Naive thymus-derived CD4-positive, alpha-beta T cell (primary cell): ENCODE measurements at regions not wholly inside any gene's neighbourhood (a gene's known extent, or its start where the extent isn't known, plus 50 kb on each side); places are given as distances from the start of the nearest gene placed in this dataset.

Source experiments
- ATAC-seq: fragments of 150-1000 bp; cut with Tn5 transposase; 2 replicates; pipeline ENCODE4 v1.10.0; 2021; ENCODE audit warnings: mild to moderate bottlenecking, moderate library complexity
- CTCF ChIA-PET: fragments of 350-600 bp; sonication (Branson Sonifier 250); formaldehyde crosslinking; loops from one replicate; lab custom pipeline; 2021; ENCODE audit warnings: antibody characterized with exemption; lab: Charles Lee
- POLR2A ChIA-PET: fragments of 350-600 bp; sonication (Branson Sonifier 250); formaldehyde crosslinking; loops from one replicate; lab custom pipeline; 2021; ENCODE audit warnings: antibody characterized with exemption, inconsistent platforms; lab: Charles Lee
- DNase-seq, 9 donors: peaks; one replicate each; pipeline versions ENCODE4 v3.0.0 to v3.0.0-alpha.2; 2020 to 2022; ENCODE audit warnings: mixed read lengths in 1 of 9
- H3K27ac ChIP-seq: one replicate; pipeline ENCODE4 v1.7.0; 2013; ENCODE audit warnings: mild to moderate bottlenecking, low read depth, low read length, moderate library complexity
- H3K27me3 ChIP-seq, 2 donors: one replicate each; pipeline ENCODE4 v1.7.0; 2013; ENCODE audit warnings: low read length in 2 of 2, mild to moderate bottlenecking in 2 of 2, moderate library complexity in 2 of 2; ENCODE audit not compliant: control insufficient read depth in 2 of 2, insufficient read depth in 2 of 2
- H3K36me3 ChIP-seq, 3 experiments: 1 replicate in 2 of 3; 2 replicates in 1 of 3; pipeline ENCODE4 v1.7.0; 2013; ENCODE audit warnings: low read length in 3 of 3, mild to moderate bottlenecking in 3 of 3, moderate library complexity in 1 of 3; ENCODE audit not compliant: insufficient read depth in 3 of 3, control insufficient read depth in 2 of 3
- H3K4me1 ChIP-seq, 2 donors: one replicate each; pipeline ENCODE4 v1.7.0; 2013; ENCODE audit warnings: low read length in 2 of 2, mild to moderate bottlenecking in 2 of 2, moderate library complexity in 1 of 2; ENCODE audit not compliant: control insufficient read depth in 2 of 2, insufficient read depth in 2 of 2
- H3K4me3 ChIP-seq: 2 replicates; pipeline ENCODE4 v1.7.0; 2013; ENCODE audit warnings: mild to moderate bottlenecking, low read length
- H3K9me3 ChIP-seq, 3 experiments: 1 replicate in 2 of 3; 2 replicates in 1 of 3; pipeline ENCODE4 v1.7.0; 2013; ENCODE audit warnings: low read length in 3 of 3; ENCODE audit not compliant: control insufficient read depth in 2 of 3
- H3K27ac Mint-ChIP-seq, 9 donors: one replicate each; pipeline ENCODE4 v1.8.0; 2020 to 2022; ENCODE audit warnings: mixed read lengths in 9 of 9, mild to moderate bottlenecking in 8 of 9, moderate library complexity in 5 of 9, inconsistent platforms in 2 of 9
- H3K27me3 Mint-ChIP-seq, 5 donors: one replicate each; pipeline ENCODE4 v1.8.0; 2021 to 2022; ENCODE audit warnings: mixed read lengths in 5 of 5, mild to moderate bottlenecking in 1 of 5
- H3K36me3 Mint-ChIP-seq, 5 donors: one replicate each; pipeline ENCODE4 v1.8.0; 2020 to 2022; ENCODE audit warnings: mixed read lengths in 5 of 5, mild to moderate bottlenecking in 3 of 5, inconsistent platforms in 1 of 5
- H3K4me1 Mint-ChIP-seq, 7 donors: one replicate each; pipeline ENCODE4 v1.8.0; 2020 to 2022; ENCODE audit warnings: mixed read lengths in 7 of 7, mild to moderate bottlenecking in 3 of 7, inconsistent platforms in 1 of 7
- H3K4me3 Mint-ChIP-seq, 10 donors: one replicate each; pipeline ENCODE4 v1.8.0; 2020 to 2022; ENCODE audit warnings: mild to moderate bottlenecking in 10 of 10, mixed read lengths in 10 of 10, moderate library complexity in 6 of 10, inconsistent platforms in 2 of 10
- H3K9me3 Mint-ChIP-seq, 11 donors: one replicate each; pipeline ENCODE4 v1.8.0; 2020 to 2022; ENCODE audit warnings: mixed read lengths in 11 of 11, mild to moderate bottlenecking in 4 of 11, inconsistent platforms in 1 of 11, moderate library complexity in 1 of 11
- intact Hi-C, 2 donors: fragments of 100-400 bp; cut with micrococcal nuclease; formaldehyde crosslinking; loops; one replicate each; pipeline ENCODE4 v1.15.1; 2023

GRCh38 chr22:48565901-48566501 is 1261.7 kb downstream of the BRD1 start:
- H3K9me3 ChIP-seq, result peaks cover 0 to 9% (median 0%) of the 10 kb centered on the region in 3 experiments
- intact Hi-C loops, result no loop called here
- CTCF ChIA-PET, result no interaction called here
- H3K4me1 ChIP-seq, result no peaks in the 10 kb centered on the region
- Mint-ChIP-seq H3K36me3 (peaks cover 0 to 10% (median 4%) of the 10 kb centered on the region in 5 donors), H3K4me3 (no peak overlapping the region), H3K9me3 (peaks cover 6 to 18% (median 11%) of the 10 kb centered on the region in 11 donors), H3K27me3 (peaks cover 3 to 34% (median 20%) of the 10 kb centered on the region in 5 donors), H3K27ac (no peak overlapping the region), H3K4me1 (peaks cover 0 to 8% (median 0%) of the 10 kb centered on the region in 7 donors)
- ATAC-seq, result no peak
- DNase-seq, result no peak
- POLR2A ChIA-PET, result no interaction called here
- H3K4me3 ChIP-seq, result no peak overlapping the region
- no peaks in the 10 kb centered on the region for H3K36me3 ChIP-seq
- no peaks in the 10 kb centered on the region for H3K27me3 ChIP-seq
- H3K27ac ChIP-seq, result no peak overlapping the region

- H3K4me3 Mint-ChIP-seq, result no peak overlapping the region
- H3K4me1 Mint-ChIP-seq, result peaks cover 0 to 8% (median 0%) of the 10 kb centered on the region in 7 donors
- POLR2A ChIA-PET, result no interaction called here
- Histone ChIP-seq H3K9me3 (peaks cover 0 to 7% (median 0%) of the 10 kb centered on the region in 3 experiments), H3K4me3 (no peak overlapping the region), H3K36me3 (no peaks in the 10 kb centered on the region), H3K4me1 (no peaks in the 10 kb centered on the region), H3K27ac (no peak overlapping the region), H3K27me3 (no peaks in the 10 kb centered on the region)
- no peak overlapping the region for H3K27ac Mint-ChIP-seq
- peaks cover 3 to 26% (median 12%) of the 10 kb centered on the region in 5 donors for H3K27me3 Mint-ChIP-seq
- H3K36me3 Mint-ChIP-seq, result peaks cover 0 to 2% (median 1%) of the 10 kb centered on the region in 5 donors
- intact Hi-C loops, result no loop called here
- CTCF ChIA-PET, result no interaction called here
- peaks cover 1 to 8% (median 2%) of the 10 kb centered on the region in 11 donors for H3K9me3 Mint-ChIP-seq
- ATAC-seq (no peak), DNase-seq (no peak)
These were observed 1262.7 kb downstream of the BRD1 start for GRCh38 chr22:48564995-48565394.

GRCh38 chr22:48563966-48564330 is 1263.7 kb downstream of the BRD1 start:
- CTCF ChIA-PET, result no interaction called here
- Mint-ChIP-seq H3K9me3 (peaks cover 0 to 5% (median 0%) of the 10 kb centered on the region in 11 donors), H3K27me3 (peaks cover 3 to 23% (median 10%) of the 10 kb centered on the region in 5 donors), H3K4me3 (no peak overlapping the region), H3K27ac (no peak overlapping the region), H3K4me1 (peaks cover 0 to 8% (median 0%) of the 10 kb centered on the region in 7 donors), H3K36me3 (no peaks in the 10 kb centered on the region)
- H3K36me3 ChIP-seq, result no peaks in the 10 kb centered on the region
- no peak for DNase-seq
- H3K4me3 ChIP-seq, result no peak overlapping the region
- intact Hi-C loops, result no loop called here
- H3K4me1 ChIP-seq, result no peaks in the 10 kb centered on the region
- H3K9me3 ChIP-seq, result no peaks in the 10 kb centered on the region
- no peak for ATAC-seq
- POLR2A ChIA-PET, result no interaction called here
- H3K27ac ChIP-seq, result no peak overlapping the region
- no peaks in the 10 kb centered on the region for H3K27me3 ChIP-seq

- no peaks in the 10 kb centered on the region for H3K36me3 Mint-ChIP-seq
- no peaks in the 10 kb centered on the region for H3K4me1 ChIP-seq
- H3K27ac Mint-ChIP-seq, result no peak overlapping the region
- no peaks in the 10 kb centered on the region for H3K27me3 ChIP-seq
- H3K9me3 Mint-ChIP-seq, result peaks cover 0 to 5% (median 0%) of the 10 kb centered on the region in 11 donors
- ChIA-PET POLR2A (no interaction called here), CTCF (no interaction called here)
- no peaks in the 10 kb centered on the region for H3K9me3 ChIP-seq
- DNase-seq (no peak), ATAC-seq (no peak)
- H3K4me3 ChIP-seq, result no peak overlapping the region
- intact Hi-C loops, result no loop called here
- H3K4me1 Mint-ChIP-seq, result peaks cover 0 to 8% (median 0%) of the 10 kb centered on the region in 7 donors
- H3K36me3 ChIP-seq, result no peaks in the 10 kb centered on the region
- H3K27ac ChIP-seq, result no peak overlapping the region
- peaks cover 3 to 18% (median 9%) of the 10 kb centered on the region in 5 donors for H3K27me3 Mint-ChIP-seq
- no peak overlapping the region for H3K4me3 Mint-ChIP-seq
These were observed 1264.3 kb downstream of the BRD1 start for GRCh38 chr22:48563118-48563965.

GRCh38 chr22:48561676-48562075 is 1266.0 kb downstream of the BRD1 start:
- Mint-ChIP-seq H3K27ac (no peak overlapping the region), H3K27me3 (peaks cover 0 to 14% (median under 1%) of the 10 kb centered on the region in 5 donors), H3K9me3 (peaks cover 0 to 4% (median 0%) of the 10 kb centered on the region in 11 donors), H3K36me3 (no peaks in the 10 kb centered on the region), H3K4me1 (peaks cover 0 to under 1% (median 0%) of the 10 kb centered on the region in 7 donors), H3K4me3 (no peak overlapping the region)
- ChIA-PET CTCF (no interaction called here), POLR2A (no interaction called here)
- Histone ChIP-seq H3K27ac (no peak overlapping the region), H3K27me3 (no peaks in the 10 kb centered on the region), H3K4me3 (no peak overlapping the region), H3K9me3 (no peaks in the 10 kb centered on the region), H3K36me3 (no peaks in the 10 kb centered on the region), H3K4me1 (no peaks in the 10 kb centered on the region)
- intact Hi-C loops, result no loop called here
- no peak for DNase-seq
- ATAC-seq, result no peak

GRCh38 chr22:48560836-48561235 is 1266.8 kb downstream of the BRD1 start:
- no peak for DNase-seq
- Mint-ChIP-seq H3K27ac (no peak overlapping the region), H3K36me3 (no peaks in the 10 kb centered on the region), H3K27me3 (peaks cover 0 to 14% (median 0%) of the 10 kb centered on the region in 5 donors), H3K4me1 (no peaks in the 10 kb centered on the region), H3K4me3 (no peak overlapping the region), H3K9me3 (peaks cover 0 to 4% (median 0%) of the 10 kb centered on the region in 11 donors)
- Histone ChIP-seq H3K9me3 (no peaks in the 10 kb centered on the region), H3K27ac (no peak overlapping the region), H3K36me3 (no peaks in the 10 kb centered on the region), H3K27me3 (no peaks in the 10 kb centered on the region), H3K4me1 (no peaks in the 10 kb centered on the region), H3K4me3 (no peak overlapping the region)
- intact Hi-C loops, result no loop called here
- ChIA-PET CTCF (no interaction called here), POLR2A (no interaction called here)
- no peak for ATAC-seq
